ENCODE measurements at regions not wholly inside any gene's neighbourhood (a gene's known extent, or its start where the extent isn't known, plus 50 kb on each side); places are given as distances from the start of the nearest gene placed in this dataset.

- Histone ChIP-seq H3K27me3 (no peaks in the 10 kb centered on the region), H3K27ac (replicated peaks in 1 of 4) (no peak overlapping the region), H3K36me3 (no peaks in the 10 kb centered on the region), H3K4me1 (no peaks in the 10 kb centered on the region), H3K9me3 (peaks cover 0 to 15% (median 5%) of the 10 kb centered on the region in 4 donors), H3K4me3 (no peak overlapping the region)
- TF ChIP-seq POLR2AphosphoS5 (IDR thresholded peaks at IDR 0.05) (no peak), EP300 (IDR thresholded peaks at IDR 0.05) (no peak), POLR2A (IDR thresholded peaks at IDR 0.05; ENCODE audit: low read depth) (no peak)
- TF ChIP-seq, protein P1, sequence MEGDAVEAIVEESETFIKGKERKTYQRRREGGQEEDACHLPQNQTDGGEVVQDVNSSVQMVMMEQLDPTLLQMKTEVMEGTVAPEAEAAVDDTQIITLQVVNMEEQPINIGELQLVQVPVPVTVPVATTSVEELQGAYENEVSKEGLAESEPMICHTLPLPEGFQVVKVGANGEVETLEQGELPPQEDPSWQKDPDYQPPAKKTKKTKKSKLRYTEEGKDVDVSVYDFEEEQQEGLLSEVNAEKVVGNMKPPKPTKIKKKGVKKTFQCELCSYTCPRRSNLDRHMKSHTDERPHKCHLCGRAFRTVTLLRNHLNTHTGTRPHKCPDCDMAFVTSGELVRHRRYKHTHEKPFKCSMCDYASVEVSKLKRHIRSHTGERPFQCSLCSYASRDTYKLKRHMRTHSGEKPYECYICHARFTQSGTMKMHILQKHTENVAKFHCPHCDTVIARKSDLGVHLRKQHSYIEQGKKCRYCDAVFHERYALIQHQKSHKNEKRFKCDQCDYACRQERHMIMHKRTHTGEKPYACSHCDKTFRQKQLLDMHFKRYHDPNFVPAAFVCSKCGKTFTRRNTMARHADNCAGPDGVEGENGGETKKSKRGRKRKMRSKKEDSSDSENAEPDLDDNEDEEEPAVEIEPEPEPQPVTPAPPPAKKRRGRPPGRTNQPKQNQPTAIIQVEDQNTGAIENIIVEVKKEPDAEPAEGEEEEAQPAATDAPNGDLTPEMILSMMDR (IDR thresholded peaks at IDR 0.05) = no peak
- DNase-seq (ENCODE audit: extremely low spot score) = no peak
- intact Hi-C loops (cut with DNase I) = no loop called here
- WGBS = 33% methylated on average over 2 of the region's 2 CpGs
Measured at GRCh38 chr12:71354871-71355270, 84.7 kb upstream of the LGR5 start.

DNA sequence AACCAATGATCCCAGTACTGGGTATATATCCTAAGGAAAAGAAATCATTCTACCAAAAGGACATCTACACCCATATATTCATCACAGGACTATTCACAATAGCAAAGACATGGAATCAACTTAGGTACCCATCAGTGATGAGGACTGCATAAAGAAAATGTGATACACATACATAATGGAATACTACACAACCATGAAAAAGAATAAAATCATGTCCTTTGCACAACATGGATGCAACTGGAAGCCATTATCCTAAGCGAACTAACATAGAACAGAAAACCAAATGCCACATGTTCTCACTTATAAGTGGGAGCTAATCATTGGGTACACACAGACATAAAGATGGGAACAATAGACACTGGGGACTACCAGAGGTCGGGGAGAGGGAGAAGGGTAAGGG lies 86.0 kb upstream of the LGR5 start:
- Histone ChIP-seq H3K27ac (replicated peaks in 1 of 4) (no peak overlapping the region), H3K4me3 (no peak overlapping the region), H3K9me3 (peaks cover 0 to 8% (median 0%) of the 10 kb centered on the region in 4 donors), H3K4me1 (no peaks in the 10 kb centered on the region), H3K27me3 (no peaks in the 10 kb centered on the region), H3K36me3 (no peaks in the 10 kb centered on the region)
- intact Hi-C loops (cut with DNase I) = no loop called here
- WGBS = 92% methylated on average over 2 of the region's 2 CpGs
- TF ChIP-seq, protein P1 (IDR thresholded peaks at IDR 0.05) = no peak
- TF ChIP-seq POLR2A (IDR thresholded peaks at IDR 0.05; ENCODE audit: low read depth) (no peak), EP300 (IDR thresholded peaks at IDR 0.05) (no peak), POLR2AphosphoS5 (IDR thresholded peaks at IDR 0.05) (no peak)
- DNase-seq (ENCODE audit: extremely low spot score) = no peak

DNA sequence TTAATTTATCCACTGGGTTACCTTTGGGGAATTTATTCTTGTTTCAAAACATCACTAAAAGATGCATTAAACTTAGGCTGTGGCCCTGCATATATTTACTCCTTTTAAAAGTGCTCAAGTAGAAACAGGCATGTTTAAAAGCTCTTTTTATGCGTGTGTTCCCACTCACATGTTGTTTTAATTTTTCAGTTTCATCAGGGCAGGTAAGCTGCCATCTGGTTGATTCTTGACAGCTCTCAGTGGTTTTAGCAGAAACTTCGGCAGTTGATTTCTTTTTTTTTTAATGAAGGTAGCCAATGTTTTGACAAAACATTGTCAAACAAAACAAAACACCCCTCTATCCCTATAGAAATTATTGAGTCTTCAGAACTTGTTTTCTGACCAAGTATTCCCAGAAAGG lies 89.6 kb upstream of the LGR5 start:
- 66% methylated on average over 2 of the region's 2 CpGs for WGBS
- Histone ChIP-seq H3K9me3 (no peaks in the 10 kb centered on the region), H3K4me1 (no peaks in the 10 kb centered on the region), H3K36me3 (no peaks in the 10 kb centered on the region), H3K27ac (replicated peaks in 1 of 4) (no peak overlapping the region), H3K27me3 (no peaks in the 10 kb centered on the region), H3K4me3 (no peak overlapping the region)
- intact Hi-C loops (cut with DNase I) = no loop called here
- TF ChIP-seq POLR2A (IDR thresholded peaks at IDR 0.05; ENCODE audit: low read depth) = no peak
- TF ChIP-seq, protein P1 (IDR thresholded peaks at IDR 0.05) = no peak
- TF ChIP-seq POLR2AphosphoS5 (IDR thresholded peaks at IDR 0.05) = no peak
- no peak for TF ChIP-seq EP300 (IDR thresholded peaks at IDR 0.05)
- DNase-seq (ENCODE audit: extremely low spot score) = no peak

- intact Hi-C loops (cut with DNase I) = no loop called here
- no peak for TF ChIP-seq POLR2AphosphoS5 (IDR thresholded peaks at IDR 0.05)
- TF ChIP-seq, protein P1 (IDR thresholded peaks at IDR 0.05) = no peak
- no peak for TF ChIP-seq EP300 (IDR thresholded peaks at IDR 0.05)
- no peak for TF ChIP-seq POLR2A (IDR thresholded peaks at IDR 0.05; ENCODE audit: low read depth)
Measured at GRCh38 chr12:71338933-71339332, 100.7 kb upstream of the LGR5 start.

DNA sequence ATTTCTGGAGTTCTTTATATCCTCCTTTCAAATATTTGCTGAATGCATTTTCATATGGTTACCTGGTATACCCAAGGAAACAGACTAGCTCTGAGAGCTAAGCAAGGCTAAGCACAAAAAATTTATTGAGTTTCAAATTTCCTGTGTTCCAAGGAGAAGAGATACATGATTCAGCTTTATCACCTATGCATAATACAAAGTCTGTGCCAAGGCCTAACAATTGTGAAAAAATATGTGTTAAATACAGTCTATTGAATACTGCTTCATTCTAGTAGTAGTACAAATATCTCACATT lies 103.7 kb upstream of the LGR5 start:
- no peaks in the 10 kb centered on the region for H3K36me3 ChIP-seq
- H3K4me1 ChIP-seq = no peaks in the 10 kb centered on the region
- no peaks in the 10 kb centered on the region for H3K27me3 ChIP-seq
- TF ChIP-seq POLR2AphosphoS5 (IDR thresholded peaks at IDR 0.05) = no peak
- no peak for TF ChIP-seq POLR2A (IDR thresholded peaks at IDR 0.05; ENCODE audit: low read depth)
- TF ChIP-seq, protein P1 (IDR thresholded peaks at IDR 0.05) = no peak
- TF ChIP-seq EP300 (IDR thresholded peaks at IDR 0.05) = no peak
- H3K4me3 ChIP-seq = no peak overlapping the region
- intact Hi-C loops (cut with DNase I) = no loop called here
- peaks cover 0 to 4% (median 0%) of the 10 kb centered on the region in 4 donors for H3K9me3 ChIP-seq
- H3K27ac ChIP-seq (replicated peaks in 1 of 4) = no peak overlapping the region
- DNase-seq (ENCODE audit: extremely low spot score) = no peak

More at GRCh38 chr12:71338933-71339332, 100.7 kb upstream of the LGR5 start:
- H3K27me3 ChIP-seq = no peaks in the 10 kb centered on the region
- H3K36me3 ChIP-seq = no peaks in the 10 kb centered on the region
- H3K9me3 ChIP-seq = peaks cover 0 to 4% (median 0%) of the 10 kb centered on the region in 4 donors
- H3K4me1 ChIP-seq = no peaks in the 10 kb centered on the region
- no peak overlapping the region for H3K27ac ChIP-seq (replicated peaks in 1 of 4)
- H3K4me3 ChIP-seq = no peak overlapping the region
- no peak for DNase-seq (ENCODE audit: extremely low spot score)
